HEK293T (cell line): ENCODE measurements at regions not wholly inside any gene's neighbourhood (a gene's known extent, or its start where the extent isn't known, plus 50 kb on each side); places are given as distances from the start of the nearest gene placed in this dataset.

ENCODE experiments used
- ARNT ChIP-seq: fragments of 450-650 bp; IDR thresholded peaks from 2 replicates; pipeline ENCODE4 v1.6.1; 2017; ENCODE audit warnings: mild to moderate bottlenecking
- BHLHE40 ChIP-seq: fragments of 450-650 bp; IDR thresholded peaks from 2 replicates; pipeline ENCODE4 v1.6.1; 2016; ENCODE audit warnings: mild to moderate bottlenecking, moderate library complexity, borderline replicate concordance
- ELF4 ChIP-seq: fragments of 450-650 bp; IDR thresholded peaks from 2 replicates; pipeline ENCODE4 v1.6.1; 2017; ENCODE audit warnings: antibody characterized with exemption
- FOXA1 ChIP-seq: fragments of 450-650 bp; IDR thresholded peaks from 2 replicates; pipeline ENCODE4 v1.6.1; 2016; ENCODE audit warnings: mild to moderate bottlenecking
- FOXM1 ChIP-seq: fragments of 450-650 bp; IDR thresholded peaks from 2 replicates; pipeline ENCODE4 v1.6.1; 2017; ENCODE audit warnings: mild to moderate bottlenecking, borderline replicate concordance
- NFRKB ChIP-seq: fragments of 450-650 bp; IDR thresholded peaks from 2 replicates; pipeline ENCODE4 v1.6.1; 2016; ENCODE audit warnings: mild to moderate bottlenecking, moderate library complexity
- SP1 ChIP-seq: fragments of 450-650 bp; IDR thresholded peaks from 2 replicates; pipeline ENCODE4 v1.6.1; 2017
- SUZ12 ChIP-seq: fragments of 450-650 bp; IDR thresholded peaks from 2 replicates; pipeline ENCODE4 v1.6.1; 2016; ENCODE audit warnings: mild to moderate bottlenecking
- TARDBP ChIP-seq: fragments of 450-650 bp; IDR thresholded peaks from 2 replicates; pipeline ENCODE4 v1.6.1; 2016
- ZNF384 ChIP-seq: fragments of 450-650 bp; IDR thresholded peaks from 2 replicates; pipeline ENCODE4 v1.6.1; 2016

GRCh38 chr20:59481477-59482018, 122.8 kb upstream of the PHACTR3 start:
- TF ChIP-seq SP1 (no peak), FOXM1 (no peak), TARDBP (no peak), BHLHE40 (no peak), SUZ12 (no peak), ZNF384 (no peak), ELF4 (no peak), FOXA1 (no peak), NFRKB (no peak), ARNT (no peak)
